ENCODE measurements at regions not wholly inside any gene's neighbourhood (a gene's known extent, or its start where the extent isn't known, plus 50 kb on each side); places are given as distances from the start of the nearest gene placed in this dataset.
"Not testable (repeated sequence)": the region's sequence is repeated elsewhere in the genome, so short reads cannot be mapped to it uniquely, and the experiment has no call there.

GRCh38 chr4:66766557-66766956 is 778.7 kb downstream of the CENPC start:
- Mint-ChIP-seq H3K36me3 (ENCODE audit: low read depth) (no peaks in the 10 kb centered on the region), H3K27me3 (no peaks in the 10 kb centered on the region), H3K4me3 (no peak overlapping the region), H3K27ac (no peak overlapping the region), H3K4me1 (ENCODE audit: low read depth) (no peaks in the 10 kb centered on the region), H3K9me3 (peaks cover 1% of the 10 kb centered on the region)
- no peak for TF ChIP-seq CTCF (IDR thresholded peaks at IDR 0.05)
- intact Hi-C loops (cut with micrococcal nuclease), result no loop called here
- ChIA-PET CTCF (no interaction called here), POLR2A (no interaction called here)
- ATAC-seq, result no peak
- DNase-seq, result no peak

GRCh38 chr4:66750273-66750672 is 795.0 kb downstream of the CENPC start:
- Mint-ChIP-seq H3K9me3 (no peaks in the 10 kb centered on the region), H3K36me3 (ENCODE audit: low read depth) (no peaks in the 10 kb centered on the region), H3K27me3 (no peaks in the 10 kb centered on the region), H3K4me3 (no peak overlapping the region), H3K4me1 (ENCODE audit: low read depth) (no peaks in the 10 kb centered on the region), H3K27ac (no peak overlapping the region)
- TF ChIP-seq CTCF (IDR thresholded peaks at IDR 0.05), result no peak
- intact Hi-C loops (cut with micrococcal nuclease), result no loop called here
- ChIA-PET POLR2A (no interaction called here), CTCF (no interaction called here)
- no peak for DNase-seq
- no peak for ATAC-seq

DNA sequence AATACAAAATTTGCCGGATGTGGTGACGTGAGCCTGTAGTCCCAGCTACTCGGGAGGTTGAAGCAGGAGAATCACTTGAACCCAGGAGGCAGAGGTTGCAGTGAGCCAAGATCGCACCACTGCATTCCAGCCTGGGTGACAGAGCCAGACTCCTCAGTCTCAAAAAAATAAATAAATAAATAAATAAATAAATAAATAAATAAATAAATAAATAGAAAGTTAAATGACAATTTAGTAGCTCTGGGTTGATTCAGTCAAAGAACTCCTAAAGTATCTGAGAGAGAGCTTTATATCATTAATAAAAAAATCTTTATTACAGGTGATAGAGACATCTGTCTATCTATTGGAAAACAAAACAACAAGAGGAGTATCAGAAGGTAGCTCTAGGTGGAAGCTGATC is 798.4 kb downstream of the CENPC start:
- ATAC-seq; H3K36me3 Mint-ChIP-seq (ENCODE audit: low read depth); H3K27me3 Mint-ChIP-seq; H3K4me3 Mint-ChIP-seq; H3K4me1 Mint-ChIP-seq (ENCODE audit: low read depth); POLR2A ChIA-PET; H3K9me3 Mint-ChIP-seq; DNase-seq; CTCF ChIA-PET; H3K27ac Mint-ChIP-seq; intact Hi-C loops (cut with micrococcal nuclease): not testable (repeated sequence)

DNA sequence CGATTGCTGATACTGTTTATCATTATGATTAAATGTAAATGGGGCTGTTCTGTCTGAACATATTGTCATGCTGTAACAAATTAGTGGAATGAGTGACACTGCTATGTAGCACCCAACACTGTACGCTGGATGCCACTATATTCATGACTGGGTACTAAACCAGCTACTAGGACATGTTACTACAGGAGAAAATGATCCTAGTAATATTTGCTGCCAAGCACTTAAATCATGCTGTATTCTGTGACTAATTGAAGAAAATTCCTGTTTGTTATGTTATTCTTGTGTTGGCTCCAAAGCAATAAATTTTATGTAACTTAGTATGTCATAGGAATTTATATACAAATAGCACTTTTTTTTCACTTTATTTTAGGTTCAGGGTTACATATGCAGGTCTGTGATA is 804.2 kb downstream of the CENPC start:
- DNase-seq, result no peak
- H3K4me3 Mint-ChIP-seq, result no peak overlapping the region
- no peaks in the 10 kb centered on the region for H3K36me3 Mint-ChIP-seq (ENCODE audit: low read depth)
- no peak overlapping the region for H3K27ac Mint-ChIP-seq
- H3K27me3 Mint-ChIP-seq, result no peaks in the 10 kb centered on the region
- peaks cover 5% of the 10 kb centered on the region for H3K9me3 Mint-ChIP-seq
- no peak for ATAC-seq
- intact Hi-C loops (cut with micrococcal nuclease), result no loop called here
- CTCF ChIA-PET, result no interaction called here
- POLR2A ChIA-PET, result no interaction called here
- no peak for TF ChIP-seq CTCF (IDR thresholded peaks at IDR 0.05)
- no peaks in the 10 kb centered on the region for H3K4me1 Mint-ChIP-seq (ENCODE audit: low read depth)

GRCh38 chr4:66736606-66737005 is 808.7 kb downstream of the CENPC start:
- no peak for ATAC-seq
- DNase-seq, result no peak
- POLR2A ChIA-PET, result no interaction called here
- H3K27me3 Mint-ChIP-seq, result no peaks in the 10 kb centered on the region
- CTCF ChIA-PET, result no interaction called here
- intact Hi-C loops (cut with micrococcal nuclease), result no loop called here
- H3K4me1 Mint-ChIP-seq (ENCODE audit: low read depth), result no peaks in the 10 kb centered on the region
- H3K27ac Mint-ChIP-seq, result no peak overlapping the region
- TF ChIP-seq CTCF (IDR thresholded peaks at IDR 0.05), result no peak
- H3K36me3 Mint-ChIP-seq (ENCODE audit: low read depth), result no peaks in the 10 kb centered on the region
- H3K9me3 Mint-ChIP-seq, result no peaks in the 10 kb centered on the region
- H3K4me3 Mint-ChIP-seq, result no peak overlapping the region

DNA sequence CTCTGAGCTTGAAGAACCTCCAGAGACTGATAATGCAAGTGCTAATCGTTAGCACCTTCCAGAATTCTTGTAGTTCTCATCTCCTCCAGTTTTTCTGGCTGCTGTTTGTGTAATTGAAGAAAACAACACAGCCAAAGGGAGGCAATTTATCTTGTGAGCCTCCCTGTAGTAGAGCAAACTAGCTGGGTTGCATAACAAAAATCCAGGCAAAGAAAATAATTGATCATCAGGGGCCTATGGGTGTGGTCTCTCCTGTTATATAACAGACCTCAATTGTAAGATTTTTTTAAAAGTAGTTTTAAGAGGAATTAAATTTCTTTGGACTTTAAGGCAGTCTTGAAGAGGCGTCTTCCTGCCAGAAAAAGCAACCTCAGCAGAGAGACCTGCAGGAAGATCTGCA is 817.0 kb downstream of the CENPC start:
- TF ChIP-seq CTCF (IDR thresholded peaks at IDR 0.05), result no peak
- no peak overlapping the region for H3K27ac Mint-ChIP-seq

DNA sequence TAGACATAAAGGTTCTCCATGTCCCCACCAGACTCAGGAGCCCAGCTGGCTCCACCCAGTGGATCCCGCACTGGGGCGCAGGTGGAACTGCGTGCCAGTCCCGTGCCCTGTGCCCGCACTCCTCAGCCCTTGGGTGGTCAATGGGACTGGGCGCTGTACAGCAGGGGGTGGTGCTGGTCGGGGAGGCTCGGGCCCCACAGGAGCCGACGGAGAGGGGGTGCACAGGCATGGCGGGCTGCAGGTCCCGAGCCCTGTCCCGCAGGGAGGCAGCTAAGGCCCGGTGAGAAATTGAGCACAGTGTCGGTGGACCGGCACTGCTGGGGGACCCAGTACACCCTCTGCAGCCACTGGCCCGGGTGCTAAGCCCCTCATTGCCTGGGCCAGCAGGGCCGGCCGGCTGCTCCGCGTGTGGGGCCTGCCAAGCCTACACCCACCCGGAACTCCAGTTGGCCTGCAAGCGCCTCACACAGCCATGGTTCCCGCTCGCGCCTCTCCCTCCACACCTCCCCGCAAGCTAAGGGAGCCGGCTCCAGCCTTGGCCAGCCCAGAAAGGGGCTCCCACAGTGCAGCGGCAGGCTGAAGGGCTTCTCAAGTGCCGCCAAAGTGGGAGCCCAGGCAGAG is 832.9 kb downstream of the CENPC start:
- intact Hi-C loops (cut with micrococcal nuclease); ATAC-seq: not testable (repeated sequence)

More for the DNA sequence above, 817.0 kb downstream of the CENPC start:
- ATAC-seq (no peak), DNase-seq (no peak)
- ChIA-PET POLR2A (no interaction called here), CTCF (no interaction called here)
- no peak overlapping the region for H3K4me3 Mint-ChIP-seq
- H3K36me3 Mint-ChIP-seq (ENCODE audit: low read depth), result no peaks in the 10 kb centered on the region
- no peaks in the 10 kb centered on the region for H3K27me3 Mint-ChIP-seq
- H3K9me3 Mint-ChIP-seq, result peaks cover 2% of the 10 kb centered on the region
- intact Hi-C loops (cut with micrococcal nuclease), result no loop called here
- H3K4me1 Mint-ChIP-seq (ENCODE audit: low read depth), result no peaks in the 10 kb centered on the region

More for the DNA sequence above, 832.9 kb downstream of the CENPC start:
- H3K9me3 Mint-ChIP-seq; POLR2A ChIA-PET; DNase-seq; H3K36me3 Mint-ChIP-seq (ENCODE audit: low read depth); H3K27ac Mint-ChIP-seq; H3K4me3 Mint-ChIP-seq; H3K27me3 Mint-ChIP-seq; CTCF ChIA-PET; H3K4me1 Mint-ChIP-seq (ENCODE audit: low read depth): not testable (repeated sequence)

Data from activated CD8-positive, alpha-beta T cell treated with anti-CD3 and anti-CD28 coated beads for 36 hours (primary cell).